Caco-2 (cell line): ENCODE measurements at regions not wholly inside any gene's neighbourhood (a gene's known extent, or its start where the extent isn't known, plus 50 kb on each side); places are given as distances from the start of the nearest gene placed in this dataset.
A peak's percentile ranks its signal among the peaks of the same experiment; 100 is the strongest.

Source experiments
- BruUV-seq: library from RNA; stranded (reverse); fragments of 400-500 nt; replicated peaks from 2 replicates; lab custom pipeline; 2021; lab: Mats Ljungman, UMichigan
- CTCF ChIA-PET: fragments of 300-600 bp; sonication (Branson Sonifier 250); formaldehyde crosslinking; loops from one replicate; lab custom pipeline; 2022; ENCODE audit warnings: antibody characterized with exemption; lab: Charles Lee
- POLR2A ChIA-PET: fragments of 300-600 bp; sonication (Branson Sonifier 250); formaldehyde crosslinking; loops from one replicate; lab custom pipeline; 2022; ENCODE audit warnings: antibody characterized with exemption; lab: Charles Lee
- DNase-seq, 2 experiments: peaks; one replicate each; pipeline versions ENCODE4 v3.0.0 to v3.0.0-alpha.2; 2020 to 2022
- H3K27me3 ChIP-seq: replicated peaks from 2 replicates; pipeline ENCODE4 v1.6.0; 2011; ENCODE audit warnings: low read length; ENCODE audit not compliant: control insufficient read depth, insufficient read depth
- H3K36me3 ChIP-seq: 2 replicates; pipeline ENCODE4 v1.5.1; 2011; ENCODE audit warnings: low read length; ENCODE audit not compliant: control insufficient read depth, insufficient read depth
- H3K4me1 ChIP-seq: fragments of 250-450 bp; sonication (Bioruptor Pico); 2 replicates; pipeline ENCODE4 v1.5.1; 2020; ENCODE audit warnings: mild to moderate bottlenecking
- H3K4me3 ChIP-seq: 2 replicates; pipeline ENCODE4 v1.5.1; 2011; ENCODE audit warnings: low read depth, mild to moderate bottlenecking, control low read depth, low read length
- H3K9me3 ChIP-seq: fragments of 250-450 bp; sonication (Bioruptor Pico); 2 replicates; pipeline ENCODE4 v1.5.1; 2020; ENCODE audit warnings: mild to moderate bottlenecking, moderate library complexity
- H3K27ac Mint-ChIP-seq: one replicate; pipeline ENCODE4 v1.8.0; 2022; ENCODE audit warnings: mixed read lengths; ENCODE audit not compliant: unreplicated experiment
- H3K27me3 Mint-ChIP-seq: one replicate; pipeline ENCODE4 v1.8.0; 2022; ENCODE audit warnings: mixed read lengths; ENCODE audit not compliant: insufficient read depth, unreplicated experiment
- H3K36me3 Mint-ChIP-seq: one replicate; pipeline ENCODE4 v1.8.0; 2022; ENCODE audit warnings: mild to moderate bottlenecking, mixed read lengths; ENCODE audit not compliant: insufficient read depth, unreplicated experiment
- H3K4me1 Mint-ChIP-seq: one replicate; pipeline ENCODE4 v1.8.0; 2022; ENCODE audit warnings: low read depth, mixed read lengths; ENCODE audit not compliant: unreplicated experiment
- H3K4me3 Mint-ChIP-seq: one replicate; pipeline ENCODE4 v1.8.0; 2022; ENCODE audit warnings: mild to moderate bottlenecking, moderate library complexity, mixed read lengths; ENCODE audit not compliant: unreplicated experiment
- H3K9me3 Mint-ChIP-seq: one replicate; pipeline ENCODE4 v1.8.0; 2022; ENCODE audit warnings: mixed read lengths; ENCODE audit not compliant: unreplicated experiment
- CTCF ChIP-seq, 2 experiments: fragments of 200-600 bp in 1 of 2; IDR thresholded peaks; 1 replicate in 1 of 2; 2 replicates in 1 of 2; pipeline versions ENCODE4 v1.5.1 to v1.8.0; 2011 to 2022; ENCODE audit warnings: antibody characterized with exemption in 1 of 2, control low read depth in 1 of 2, inconsistent platforms in 1 of 2, low read depth in 1 of 2, low read length in 1 of 2, mild to moderate bottlenecking in 1 of 2, moderate library complexity in 1 of 2; ENCODE audit not compliant: insufficient read depth in 1 of 2, severe bottlenecking in 1 of 2, unreplicated experiment in 1 of 2
- intact Hi-C: fragments of 100-400 bp; cut with micrococcal nuclease; formaldehyde crosslinking; loops from one replicate; pipeline ENCODE4 v1.10.0; 2022; ENCODE audit not compliant: unreplicated experiment

DNA sequence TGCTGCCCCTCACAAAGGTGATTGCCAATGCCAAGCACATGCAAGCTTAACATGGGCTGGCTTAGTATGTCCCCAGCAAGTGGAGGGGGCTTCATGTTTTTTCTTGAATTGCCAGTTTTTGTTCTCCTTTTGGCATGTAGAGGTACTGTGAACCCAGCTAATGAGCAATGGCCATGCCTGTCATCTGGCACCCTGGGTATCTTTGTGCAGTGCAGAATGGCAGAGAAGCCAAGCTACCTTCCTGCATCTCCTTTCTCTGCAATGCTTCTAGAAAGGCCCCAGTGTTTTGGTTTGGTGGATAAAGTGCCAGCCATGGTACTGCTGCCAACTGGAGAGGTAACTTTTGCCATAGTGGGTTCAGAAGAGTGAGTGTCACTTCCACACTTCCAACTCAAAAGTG is 576.9 kb downstream of the CMPK2 start:
- intact Hi-C loops: no loop called here
- BruUV-seq: no TSS peak
- Histone ChIP-seq H3K27me3 (no peaks in the 10 kb centered on the region), H3K36me3 (no peaks in the 10 kb centered on the region), H3K9me3 (peaks cover 10% of the 10 kb centered on the region; the same call in 1 of the 2 replicates), H3K4me1 (no peaks in the 10 kb centered on the region), H3K4me3 (no peak overlapping the region)
- no peaks in the 10 kb centered on the region for H3K27me3 Mint-ChIP-seq
- DNase-seq: no peak
- POLR2A ChIA-PET: no interaction called here
- H3K4me1 Mint-ChIP-seq: no peaks in the 10 kb centered on the region
- no peak overlapping the region for H3K27ac Mint-ChIP-seq
- H3K9me3 Mint-ChIP-seq: peaks cover 32% of the 10 kb centered on the region
- CTCF ChIA-PET: no interaction called here
- no peak for TF ChIP-seq CTCF (IDR thresholded peaks at IDR 0.05; ENCODE audit: insufficient read depth in 1 of 2, low read depth in 1 of 2, low read length in 1 of 2, severe bottlenecking in 1 of 2, unreplicated experiment in 1 of 2)
- no peak overlapping the region for H3K4me3 Mint-ChIP-seq
- H3K36me3 Mint-ChIP-seq: no peaks in the 10 kb centered on the region

DNA sequence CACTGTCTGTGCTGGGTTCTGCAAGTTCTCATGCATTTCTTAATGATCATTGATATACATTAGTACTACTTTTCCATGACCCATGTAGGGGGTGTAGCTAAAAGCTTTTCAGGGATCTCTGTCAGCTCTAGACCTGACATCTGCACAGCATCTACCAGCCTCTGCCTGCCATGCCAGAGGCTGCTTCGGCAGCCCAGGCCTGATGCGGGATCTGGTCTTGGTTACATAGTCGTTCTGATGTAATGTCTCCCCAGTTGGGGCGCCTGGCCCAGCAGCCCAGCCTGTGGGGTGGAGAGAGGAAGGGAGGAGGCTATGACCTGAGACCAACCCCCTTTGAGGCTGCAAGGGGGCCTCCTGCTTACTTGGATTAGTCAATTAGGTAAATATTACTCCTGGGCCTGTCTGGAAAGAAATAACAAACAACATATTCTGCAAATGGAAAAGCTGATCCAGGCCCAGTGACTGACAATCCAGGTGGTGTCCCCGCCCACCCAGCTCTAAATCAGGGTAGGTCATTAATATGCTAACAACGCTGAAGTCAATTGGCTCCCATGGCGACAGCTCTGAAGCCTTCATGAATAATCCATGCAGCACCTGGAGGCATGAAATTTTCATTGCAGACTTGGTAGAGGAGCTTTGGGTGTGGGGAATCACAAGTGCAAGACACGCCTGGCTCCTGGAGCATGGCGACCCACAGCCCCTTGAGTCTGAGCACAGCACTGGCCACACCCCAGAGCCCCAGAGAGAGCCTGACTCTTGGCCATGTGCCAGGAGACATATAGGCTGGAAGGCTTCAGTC is 575.3 kb downstream of the CMPK2 start:
- intact Hi-C loops: no loop called here
- H3K27me3 Mint-ChIP-seq: no peaks in the 10 kb centered on the region
- TF ChIP-seq CTCF (IDR thresholded peaks at IDR 0.05; ENCODE audit: insufficient read depth in 1 of 2, low read depth in 1 of 2, low read length in 1 of 2, severe bottlenecking in 1 of 2, unreplicated experiment in 1 of 2): no peak
- peaks cover 37% of the 10 kb centered on the region for H3K9me3 Mint-ChIP-seq
- no peak overlapping the region for H3K4me3 Mint-ChIP-seq
- H3K4me1 Mint-ChIP-seq: no peaks in the 10 kb centered on the region
- no peak overlapping the region for H3K27ac Mint-ChIP-seq
- no TSS peak for BruUV-seq
- Histone ChIP-seq H3K9me3 (peaks cover 11% of the 10 kb centered on the region; the same call in 1 of the 2 replicates), H3K27me3 (no peaks in the 10 kb centered on the region), H3K4me3 (no peak overlapping the region), H3K36me3 (no peaks in the 10 kb centered on the region), H3K4me1 (peaks cover 8% of the 10 kb centered on the region; the same call in 1 of the 2 replicates)
- no peak for DNase-seq
- no peaks in the 10 kb centered on the region for H3K36me3 Mint-ChIP-seq
- CTCF ChIA-PET: no interaction called here
- POLR2A ChIA-PET: no interaction called here

DNA sequence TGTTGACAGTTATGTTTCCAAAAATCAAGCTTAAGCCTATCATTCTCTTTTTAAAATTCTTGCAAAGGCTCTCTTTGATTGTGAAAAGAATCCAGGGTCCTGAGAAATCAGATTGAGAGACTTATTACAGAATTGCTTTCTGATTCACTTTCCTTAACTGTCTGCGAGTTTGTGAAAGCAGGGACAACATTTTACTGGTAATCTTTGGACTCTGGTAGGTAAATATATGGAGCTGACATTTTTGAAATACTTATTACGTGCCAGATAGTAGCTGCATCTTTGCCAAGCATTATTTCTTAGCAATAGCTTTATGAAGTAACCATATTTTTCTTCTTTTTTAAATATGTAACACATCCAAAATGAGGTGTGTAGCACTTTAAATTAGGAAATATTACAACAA is 570.9 kb downstream of the CMPK2 start:
- H3K27me3 ChIP-seq: no peaks in the 10 kb centered on the region
- POLR2A ChIA-PET: no interaction called here
- no peak for DNase-seq
- Mint-ChIP-seq H3K9me3 (peaks cover 50% of the 10 kb centered on the region), H3K27ac (peak overlapping the region; percentile 24), H3K36me3 (no peaks in the 10 kb centered on the region), H3K4me3 (no peak overlapping the region), H3K4me1 (no peaks in the 10 kb centered on the region), H3K27me3 (no peaks in the 10 kb centered on the region)
- intact Hi-C loops: no loop called here
- no peaks in the 10 kb centered on the region for H3K36me3 ChIP-seq
- H3K4me1 ChIP-seq: peaks cover 8% of the 10 kb centered on the region; the same call in 1 of the 2 replicates
- CTCF ChIA-PET: no interaction called here
- TF ChIP-seq CTCF (IDR thresholded peaks at IDR 0.05; ENCODE audit: insufficient read depth in 1 of 2, low read depth in 1 of 2, low read length in 1 of 2, severe bottlenecking in 1 of 2, unreplicated experiment in 1 of 2): no peak
- H3K9me3 ChIP-seq: peaks cover 11% of the 10 kb centered on the region; the same call in 1 of the 2 replicates
- H3K4me3 ChIP-seq: no peak overlapping the region
- BruUV-seq: no TSS peak
